Stimulated activated CD8-positive, alpha-beta memory T cell treated with anti-CD3 and anti-CD28 coated beads, Interleukin-15, amount 100 ng/mL, for 48 hours (primary cell): ENCODE measurements at regions not wholly inside any gene's neighbourhood (a gene's known extent, or its start where the extent isn't known, plus 50 kb on each side); places are given as distances from the start of the nearest gene placed in this dataset.

Experiments used
- DNase-seq, 2 donors: peaks; one replicate each; pipeline ENCODE4 v3.0.0-alpha.2; 2020; ENCODE audit warnings: low read depth in 2 of 2

DNA sequence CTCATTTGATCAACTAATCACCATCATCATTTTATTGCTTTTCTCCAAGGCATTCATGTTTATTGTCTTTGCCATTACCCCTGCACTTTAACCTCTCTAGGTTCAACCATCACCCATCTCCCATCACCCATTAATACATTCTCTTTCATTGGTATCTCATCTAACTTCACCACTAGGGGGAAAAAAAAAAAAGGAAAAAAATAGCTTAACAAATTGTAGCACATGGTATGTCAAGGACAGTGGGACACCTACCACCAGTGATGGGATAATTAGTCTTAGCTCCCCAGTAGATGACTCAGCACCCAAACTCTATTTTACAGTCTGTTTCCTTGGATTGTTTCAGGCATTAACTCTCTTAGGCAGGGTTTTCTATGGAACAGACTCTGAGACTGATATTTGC, 1770.2 kb upstream of the MIR17HG start:
- DNase-seq: no peak

DNA sequence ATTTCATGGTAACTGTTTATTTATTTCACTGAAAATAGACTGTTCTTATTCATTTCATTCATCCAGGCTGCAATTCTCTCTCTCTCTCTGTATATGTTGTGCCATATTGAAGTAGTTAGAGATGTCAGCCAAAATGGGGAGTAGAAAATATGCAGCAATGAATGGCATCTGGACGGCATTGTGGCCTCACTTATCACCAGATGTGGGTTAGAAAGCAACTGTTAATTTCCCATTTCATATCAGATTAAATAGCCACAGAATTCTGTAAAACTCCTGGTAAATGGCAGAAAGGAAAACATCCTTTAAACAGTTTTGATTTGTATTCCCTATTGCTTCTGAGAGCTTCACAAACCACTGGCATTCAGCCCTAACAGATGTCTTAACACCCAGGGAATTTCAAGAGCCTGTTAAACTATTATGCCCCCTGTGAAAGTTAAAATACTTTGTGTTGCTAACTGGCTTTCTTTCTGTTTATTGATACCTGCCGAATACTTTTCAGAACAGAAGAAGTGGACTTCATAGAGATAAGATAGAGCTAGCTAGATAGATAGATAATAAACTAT, 1763.3 kb upstream of the MIR17HG start:
- no peak for DNase-seq

DNA sequence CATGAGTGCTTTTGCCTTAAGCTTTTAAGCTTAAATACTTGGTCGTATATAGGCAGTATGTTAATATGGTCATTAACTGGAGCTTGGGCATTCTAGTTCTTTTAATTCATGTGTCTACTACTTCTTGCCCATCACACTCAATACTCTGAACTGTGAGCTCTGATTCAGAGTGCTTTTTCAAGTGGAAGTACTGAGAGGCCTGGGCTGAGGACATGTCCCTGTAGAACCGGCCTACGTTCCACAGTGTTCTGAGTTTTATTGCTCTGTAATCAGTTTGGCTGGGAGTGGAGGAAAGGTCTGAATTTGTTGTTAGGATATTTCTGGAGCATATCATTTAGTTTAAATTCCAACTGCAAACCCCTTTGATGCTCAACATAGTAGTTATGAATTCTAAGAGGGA, 1744.8 kb upstream of the MIR17HG start:
- no peak for DNase-seq

DNA sequence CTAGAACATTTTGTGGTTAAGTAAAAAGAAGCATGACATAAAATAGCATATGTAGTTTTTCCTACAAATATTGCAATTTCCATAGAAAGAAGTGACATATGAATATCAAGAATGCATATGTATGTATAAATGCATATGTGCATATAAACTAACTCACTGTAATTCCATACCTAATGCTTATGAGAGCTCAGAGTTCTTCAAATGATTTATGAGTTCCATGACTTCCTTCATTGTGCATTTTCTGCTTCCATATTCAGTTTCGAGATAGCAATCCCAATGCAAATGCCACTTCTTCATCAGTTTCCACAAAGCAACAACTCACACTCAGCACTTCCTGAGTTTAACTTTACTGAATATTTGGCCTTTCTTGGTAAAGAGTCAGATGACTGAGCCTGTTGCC, 1744.3 kb upstream of the MIR17HG start:
- DNase-seq: no peak

DNA sequence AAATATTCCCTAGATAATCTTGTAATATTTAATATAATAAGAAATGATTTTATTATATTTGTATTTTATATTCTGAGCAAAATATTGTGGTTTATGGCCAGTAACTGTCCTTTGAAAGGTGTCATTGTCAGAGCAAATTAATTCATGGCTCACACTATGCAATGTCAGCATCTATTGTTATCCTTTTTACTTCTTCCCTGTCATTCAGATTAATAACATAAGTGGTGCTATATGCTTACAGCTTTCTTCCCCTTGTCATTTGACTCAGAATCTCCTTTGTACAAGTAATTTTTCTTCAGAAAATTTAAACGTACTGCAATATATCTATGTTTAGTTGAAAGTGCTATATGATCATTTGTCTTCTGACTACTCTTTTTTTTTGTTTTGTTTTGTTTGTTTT, 1738.2 kb upstream of the MIR17HG start:
- no peak for DNase-seq

DNA sequence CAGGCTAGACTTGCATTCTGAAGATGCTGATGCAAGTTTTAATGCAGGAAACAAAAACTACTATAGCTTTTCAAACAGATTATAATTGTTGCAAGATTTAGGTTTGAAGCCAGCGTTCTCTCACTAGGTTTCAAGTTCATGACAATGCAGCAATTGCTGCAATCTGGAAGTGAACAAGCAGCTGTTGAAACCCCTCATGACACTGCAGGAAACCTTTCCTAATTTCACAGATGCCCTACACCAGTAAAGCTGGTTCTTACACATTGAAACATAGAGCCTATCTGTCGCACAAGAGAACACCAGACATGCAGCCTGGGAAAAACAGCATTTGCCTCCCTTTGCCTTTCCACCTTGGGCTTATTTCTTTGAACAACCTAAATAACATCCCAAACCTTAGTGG, 1737.2 kb upstream of the MIR17HG start:
- DNase-seq: no peak

DNA sequence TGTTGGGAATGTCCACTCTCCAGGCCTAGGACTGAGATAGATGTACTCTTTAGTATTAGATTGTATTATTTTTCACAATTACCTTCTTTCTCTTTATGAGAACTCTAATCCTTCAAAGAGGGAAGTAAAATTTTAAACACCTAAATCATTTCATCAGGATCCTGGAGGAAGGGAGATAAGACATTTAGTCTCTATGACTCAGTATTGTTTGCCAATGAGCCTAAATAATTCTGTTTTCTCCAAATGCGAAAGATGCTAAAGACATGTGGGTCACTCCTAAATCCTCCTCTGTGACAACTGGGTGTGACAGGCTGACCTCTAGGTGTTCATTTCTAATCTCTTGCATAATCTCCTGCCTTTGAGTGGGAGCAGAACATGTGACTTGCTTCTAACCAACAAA, 1736.6 kb upstream of the MIR17HG start:
- no peak for DNase-seq

DNA sequence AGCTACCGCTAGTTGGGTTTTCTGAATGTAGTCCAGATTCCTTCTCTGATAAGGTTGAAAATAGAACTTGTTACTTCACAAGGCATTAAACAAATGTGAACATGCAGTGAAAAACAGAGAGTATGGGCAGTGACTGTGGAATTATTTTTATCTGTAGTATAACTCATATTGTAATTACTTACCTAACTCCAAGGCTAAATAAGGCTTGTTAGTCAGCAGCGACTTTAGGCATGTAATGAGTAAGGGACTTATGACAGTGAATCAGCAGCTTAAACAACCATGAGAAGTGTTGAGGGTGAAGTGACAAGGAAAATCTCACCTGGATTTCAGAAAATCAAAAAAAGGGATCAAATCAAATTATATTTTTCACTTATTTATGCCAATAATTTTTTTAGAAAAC, 1719.5 kb upstream of the MIR17HG start:
- no peak for DNase-seq

DNA sequence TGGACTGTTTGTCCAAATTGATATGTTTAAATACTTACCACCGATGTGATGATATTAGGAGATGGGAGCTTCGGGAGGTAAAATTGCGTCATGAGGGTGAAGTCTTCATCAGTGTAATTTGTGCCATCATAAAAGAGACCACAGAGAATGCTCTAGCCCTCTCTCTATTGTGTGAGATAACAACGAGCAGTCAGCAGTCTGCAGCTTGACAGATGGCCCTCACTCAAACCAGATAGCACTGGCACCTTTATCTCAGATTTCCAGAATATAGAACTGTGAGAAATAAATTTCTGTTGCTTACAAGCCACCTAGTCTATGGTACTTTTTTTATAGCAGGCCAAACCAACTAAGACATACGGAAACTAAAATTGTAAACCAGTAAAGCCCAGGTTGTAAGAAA, 1718.9 kb upstream of the MIR17HG start:
- DNase-seq: no peak

DNA sequence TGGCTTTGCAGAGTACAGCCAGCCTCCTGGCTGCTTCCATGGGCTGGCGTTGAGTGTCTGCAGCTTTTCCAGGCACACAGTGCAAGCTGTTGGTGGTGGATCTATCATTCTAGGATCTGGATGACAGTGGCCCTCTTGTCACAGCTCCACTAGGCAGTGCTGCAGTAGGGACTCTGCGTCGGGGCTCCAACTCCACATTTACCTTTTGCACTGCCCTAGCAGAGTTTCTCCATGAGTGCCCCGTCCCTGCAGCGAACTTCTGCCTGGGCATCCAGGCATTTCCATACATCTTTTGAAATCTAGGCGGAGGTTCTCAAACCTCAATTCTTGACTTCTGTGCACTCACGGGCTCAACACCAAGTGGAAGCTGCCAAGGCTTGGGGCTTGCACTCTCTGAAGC, 1697.3 kb upstream of the MIR17HG start:
- DNase-seq: no peak

DNA sequence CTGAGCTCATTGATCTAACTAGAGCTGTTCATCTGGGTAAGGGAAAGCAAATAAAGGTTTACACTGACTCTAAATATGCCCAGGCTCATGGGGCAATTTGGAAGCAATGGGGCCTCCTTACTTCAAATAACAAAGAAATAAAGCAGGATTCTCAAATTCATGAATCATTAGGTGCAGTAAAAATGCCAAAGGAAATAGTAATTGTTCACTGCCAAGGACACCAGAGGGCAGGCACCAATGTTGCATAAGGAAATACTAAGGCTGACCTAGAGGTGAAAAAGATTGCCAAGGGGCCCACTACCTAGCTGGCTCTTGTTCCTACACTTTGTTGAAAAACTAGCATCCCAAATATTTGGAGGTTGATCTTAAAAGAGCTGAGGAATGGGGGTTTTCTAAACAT, 1686.7 kb upstream of the MIR17HG start:
- DNase-seq: no peak

DNA sequence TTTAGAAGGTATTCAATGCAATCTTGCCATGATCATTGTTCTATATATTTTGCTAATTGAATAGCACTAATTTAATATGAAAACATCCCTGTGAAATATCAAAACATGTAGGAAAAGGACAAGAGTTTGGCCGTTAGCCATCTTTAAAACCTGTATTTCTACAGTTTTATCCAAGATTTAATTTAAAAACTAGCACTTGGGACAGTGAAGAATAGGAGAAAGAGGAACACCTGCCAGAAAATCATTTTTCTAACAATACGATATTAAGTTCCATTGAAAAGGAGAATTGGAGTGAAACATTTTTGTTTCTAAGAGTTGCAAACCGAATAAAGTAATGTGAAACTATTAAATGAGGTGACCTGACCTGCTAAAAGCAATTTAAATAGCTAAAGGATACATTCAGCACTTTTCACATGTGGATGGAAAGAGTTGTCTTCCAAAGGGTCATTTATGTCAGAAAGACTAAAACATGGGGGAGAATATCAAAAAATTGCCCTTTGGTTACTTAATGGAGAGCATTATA, 1673.6 kb upstream of the MIR17HG start:
- no peak for DNase-seq

DNA sequence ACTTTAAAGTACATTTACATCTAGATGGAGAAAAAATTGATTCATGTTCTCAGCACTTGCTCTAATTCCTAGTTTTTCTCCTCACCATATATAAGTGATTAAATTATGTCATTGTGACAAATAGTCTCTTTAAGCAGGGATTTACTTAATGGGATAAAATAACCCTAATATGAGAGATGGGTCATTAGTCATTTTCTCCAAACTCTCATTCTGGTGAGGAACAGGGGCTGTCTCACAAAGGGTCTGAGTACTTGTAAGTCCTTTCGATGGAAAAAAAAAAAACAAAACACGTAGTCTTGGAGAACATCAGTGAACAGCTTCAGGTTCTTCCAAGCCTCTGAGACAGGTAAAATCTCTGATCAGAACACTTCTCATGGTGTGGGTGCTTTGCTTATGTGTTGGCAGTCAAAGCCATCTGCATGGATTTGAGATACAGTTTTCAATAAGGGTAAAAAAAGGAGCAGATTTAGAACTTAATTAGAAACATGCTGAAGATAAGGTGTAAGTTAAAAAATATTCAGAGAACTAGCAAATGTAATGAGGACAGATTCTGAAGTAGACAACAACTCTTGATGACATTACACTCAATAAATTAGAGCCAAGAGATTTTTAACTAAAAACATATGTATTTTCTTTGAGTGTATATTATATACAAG, 1668.9 kb upstream of the MIR17HG start:
- DNase-seq: no peak

DNA sequence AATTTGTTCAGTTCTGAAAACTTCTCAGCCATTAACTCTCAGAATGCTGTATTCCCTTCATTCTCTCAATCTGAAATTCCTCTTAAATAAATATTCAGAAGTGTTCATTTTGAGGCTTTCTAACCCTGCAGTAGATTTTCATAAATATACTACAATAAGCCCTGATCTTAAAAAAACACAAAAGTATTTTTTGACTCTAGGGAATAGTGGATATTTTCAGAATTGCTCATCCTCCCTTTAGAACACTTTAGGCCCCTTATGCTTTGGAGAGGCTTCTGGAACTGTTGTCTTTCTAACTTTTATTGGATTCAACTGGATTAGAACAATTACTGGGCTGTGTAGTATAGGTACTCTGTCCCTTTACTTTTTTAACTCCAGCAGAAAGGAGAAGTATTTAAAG, 1662.6 kb upstream of the MIR17HG start:
- DNase-seq: no peak

DNA sequence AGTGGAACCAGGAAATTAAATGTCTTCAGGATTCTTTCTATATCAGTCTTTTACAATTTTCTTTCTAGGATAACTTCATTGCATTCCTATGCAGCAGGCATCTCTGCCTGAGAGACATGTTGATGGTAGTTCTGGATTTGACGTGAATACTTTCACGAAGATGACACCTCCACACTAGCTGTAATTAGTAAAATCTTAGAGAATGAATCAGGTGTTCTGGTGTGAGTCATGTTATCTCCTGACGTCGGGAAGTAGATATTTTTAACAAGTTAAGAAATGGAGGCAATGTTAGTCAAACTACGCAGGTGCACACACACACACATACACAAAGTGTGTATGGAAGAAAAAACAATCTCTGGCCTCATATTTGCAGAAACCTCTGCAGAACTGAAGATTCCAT, 1661.3 kb upstream of the MIR17HG start:
- DNase-seq: no peak

DNA sequence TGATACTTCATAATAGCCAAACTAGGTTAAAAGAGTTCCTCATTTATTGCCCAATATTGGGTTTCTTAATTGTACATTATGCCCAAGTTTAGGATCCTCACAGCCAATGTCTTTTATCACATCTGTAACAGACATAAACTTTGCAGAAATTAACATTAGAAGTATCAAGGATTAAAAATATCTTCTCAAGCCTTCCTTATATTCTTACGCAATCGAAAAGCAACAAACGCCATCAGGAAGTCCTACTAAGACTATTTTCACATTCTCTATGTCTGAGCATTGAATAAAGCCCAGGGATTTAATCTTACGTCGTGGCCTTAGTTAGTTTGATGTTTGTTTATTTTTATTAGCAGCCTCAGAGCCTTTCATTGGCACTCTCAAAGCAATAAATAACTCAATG, 1660.4 kb upstream of the MIR17HG start:
- DNase-seq: no peak

DNA sequence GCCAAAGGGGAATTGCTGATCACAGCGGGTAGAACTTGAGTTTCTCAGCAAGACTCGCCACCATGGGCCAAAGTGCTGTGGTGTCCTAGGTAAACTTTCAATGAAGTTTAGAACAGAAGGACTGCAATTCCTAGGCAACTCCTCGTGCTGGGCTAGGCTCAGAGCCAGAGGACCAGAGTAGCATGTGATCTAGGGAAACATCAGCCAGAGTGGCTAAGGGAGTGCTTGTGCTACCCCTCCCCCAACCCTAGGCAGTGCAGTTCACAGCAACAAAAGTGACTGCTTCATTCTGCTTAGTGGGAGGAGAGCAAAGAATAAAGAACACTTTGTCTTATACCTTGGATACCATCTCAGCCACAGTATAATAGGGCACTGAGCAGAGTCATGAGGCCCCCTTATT, 1658.6 kb upstream of the MIR17HG start:
- DNase-seq: no peak

DNA sequence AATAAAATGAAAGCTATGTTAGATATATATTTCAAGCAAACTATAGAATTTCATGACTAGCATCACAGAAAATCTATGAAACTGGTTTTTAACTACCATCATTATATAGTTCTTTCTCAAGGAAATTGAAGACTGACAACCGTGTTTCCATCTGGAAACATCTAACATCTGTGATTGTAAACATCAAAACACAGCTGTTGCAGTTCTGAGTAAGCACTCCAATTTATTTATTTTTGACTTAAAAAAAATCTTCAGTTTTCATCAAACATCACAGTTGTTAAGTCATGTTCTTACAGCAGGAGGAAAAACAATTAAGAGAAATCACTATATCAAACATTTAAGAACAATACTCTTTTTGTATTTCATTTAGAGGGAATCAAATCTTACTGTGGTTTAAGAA, 1653.0 kb upstream of the MIR17HG start:
- DNase-seq: no peak

DNA sequence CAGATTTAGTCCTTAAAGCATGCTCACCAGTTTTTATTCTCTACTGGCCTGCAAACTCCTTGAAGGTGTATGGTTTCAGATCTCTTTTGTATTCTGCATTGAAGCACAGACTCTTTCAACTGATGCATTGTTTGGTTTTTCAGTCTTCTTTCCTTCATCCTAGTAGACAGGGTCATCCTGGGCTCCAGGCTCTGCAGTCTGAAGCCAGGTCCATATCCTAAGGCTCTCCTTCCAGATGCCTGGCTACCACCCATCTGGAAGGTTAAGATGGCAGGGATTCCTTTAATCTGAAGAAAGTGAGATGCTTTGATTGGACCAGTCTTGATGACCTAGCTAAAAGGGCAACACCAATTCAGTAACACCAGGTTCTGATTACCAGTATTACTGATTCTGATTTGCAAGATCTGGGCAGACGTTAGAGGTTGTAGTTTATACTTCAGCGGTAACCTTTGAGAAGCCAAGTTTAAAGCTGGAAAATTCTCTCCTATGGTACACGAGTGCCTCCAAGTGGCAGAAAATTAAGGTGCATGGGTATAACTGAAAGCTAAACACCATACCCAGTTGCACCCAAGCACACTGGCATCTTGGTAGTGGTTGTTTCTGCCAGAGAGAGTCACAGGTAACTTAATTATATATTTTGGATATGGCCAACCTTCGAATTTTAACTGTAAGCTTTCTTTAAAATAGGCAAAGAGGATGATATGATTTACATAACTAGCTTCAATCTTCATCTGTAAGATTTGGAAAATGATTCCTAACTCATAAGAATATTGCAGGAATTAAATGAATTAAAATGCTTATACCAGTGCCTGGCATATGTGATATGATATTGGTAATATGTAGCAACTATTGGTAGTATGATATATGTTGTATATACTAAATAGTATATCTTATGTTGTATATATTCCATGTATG, 1651.9 kb upstream of the MIR17HG start:
- no peak for DNase-seq

DNA sequence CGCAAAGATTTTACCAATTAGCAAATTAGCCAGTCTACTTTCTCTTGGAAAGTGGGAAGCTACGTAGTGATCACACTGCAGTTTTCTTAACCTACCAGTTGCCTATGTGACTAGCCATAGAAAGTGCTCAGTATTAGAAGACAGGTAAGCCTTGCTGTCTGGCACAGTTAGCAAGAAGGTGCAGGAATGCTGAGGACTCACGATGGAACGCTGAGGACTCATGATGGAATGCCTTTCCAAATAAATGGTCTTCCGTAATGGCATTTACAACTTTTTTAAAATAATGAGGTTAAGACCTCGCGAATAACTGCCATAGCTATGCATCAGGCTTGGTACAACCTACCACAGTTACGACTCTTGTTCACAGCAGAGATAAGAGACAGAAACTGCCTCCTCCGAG, 1645.6 kb upstream of the MIR17HG start:
- DNase-seq: no peak

DNA sequence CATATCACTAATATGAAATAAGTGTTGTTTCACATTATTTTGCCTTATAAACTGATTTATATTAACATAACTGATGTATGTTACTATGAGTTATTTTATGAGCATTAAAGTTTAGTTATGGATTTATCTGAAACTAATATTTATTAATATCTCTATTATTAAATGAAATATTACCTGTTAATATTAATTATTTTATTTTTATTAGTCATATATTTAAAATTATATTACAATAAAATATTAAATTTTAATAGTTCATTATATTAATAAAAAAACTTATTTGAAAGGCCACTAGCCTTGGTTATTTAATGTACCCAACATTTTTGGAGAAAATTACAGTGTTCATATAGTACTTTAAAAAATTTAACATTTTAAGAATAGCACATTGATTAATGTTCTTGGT, 1643.4 kb upstream of the MIR17HG start:
- DNase-seq: no peak

DNA sequence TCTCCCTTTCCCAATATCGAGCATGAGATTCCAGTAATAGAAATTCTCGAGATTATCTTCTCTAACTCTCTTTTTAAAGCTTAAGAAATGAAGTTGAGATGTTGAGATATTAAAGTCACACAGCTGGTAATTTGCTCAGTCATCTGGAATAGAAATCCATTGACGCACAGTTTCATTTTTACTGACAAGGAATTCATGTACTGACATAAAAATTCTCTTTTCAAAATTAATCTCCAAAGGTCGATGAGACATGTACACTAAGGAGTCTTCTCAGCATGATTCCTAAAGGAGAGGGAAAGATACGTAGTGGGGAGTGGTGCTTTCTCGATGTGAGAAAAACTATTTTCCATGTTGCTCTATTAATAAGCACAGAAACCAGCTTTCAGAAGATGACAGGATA, 1639.5 kb upstream of the MIR17HG start:
- DNase-seq: no peak

DNA sequence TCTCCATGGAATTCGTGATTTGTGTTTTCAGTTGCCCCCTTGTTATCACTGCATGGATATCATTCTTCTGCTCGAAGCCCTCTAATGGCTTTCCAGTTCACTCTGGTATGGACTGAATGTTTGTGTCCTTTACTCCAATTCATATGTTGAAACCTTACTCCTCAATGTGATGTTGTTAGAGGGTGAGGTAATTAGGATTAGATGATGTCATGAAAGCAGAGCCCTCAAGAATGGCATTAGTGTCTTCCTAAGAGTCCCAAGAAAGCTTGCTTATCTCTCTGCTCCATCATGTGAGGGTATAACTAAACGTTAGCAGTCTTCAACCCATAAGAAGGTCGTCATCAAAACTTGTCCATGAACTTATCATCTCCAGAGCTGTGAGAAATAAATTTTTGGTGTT, 1626.3 kb upstream of the MIR17HG start:
- DNase-seq: no peak
